Thymus (tissue), 11 donors: ENCODE measurements at regions not wholly inside any gene's neighbourhood (a gene's known extent, or its start where the extent isn't known, plus 50 kb on each side); places are given as distances from the start of the nearest gene placed in this dataset.

ENCODE experiments used
- DNase-seq, 9 donors: peaks; one replicate each; pipeline ENCODE4 v3.0.0-alpha.2; 2013; ENCODE audit warnings: low spot score in 9 of 9, low read depth in 6 of 9, missing footprints in 1 of 9
- H3K27ac ChIP-seq, 2 donors: one replicate each; pipeline ENCODE4 v1.5.1; 2013; ENCODE audit warnings: control low read depth in 1 of 2, low read depth in 1 of 2, low read length in 1 of 2, mild to moderate bottlenecking in 1 of 2, moderate library complexity in 1 of 2
- H3K27me3 ChIP-seq, 2 donors: one replicate each; pipeline ENCODE4 v1.5.1; 2013; ENCODE audit warnings: low read length in 1 of 2; ENCODE audit not compliant: control insufficient read depth in 2 of 2, insufficient read depth in 1 of 2
- H3K36me3 ChIP-seq, 2 donors: one replicate each; pipeline ENCODE4 v1.5.1; 2013; ENCODE audit warnings: low read length in 1 of 2, mild to moderate bottlenecking in 1 of 2, moderate library complexity in 1 of 2; ENCODE audit not compliant: control insufficient read depth in 2 of 2, insufficient read depth in 2 of 2
- H3K4me1 ChIP-seq, 2 donors: one replicate each; pipeline ENCODE4 v1.5.1; 2013; ENCODE audit warnings: low read length in 2 of 2; ENCODE audit not compliant: control insufficient read depth in 2 of 2, insufficient read depth in 2 of 2
- H3K4me3 ChIP-seq, 2 donors: one replicate each; pipeline ENCODE4 v1.5.1; 2013; ENCODE audit warnings: low read length in 2 of 2, control low read depth in 1 of 2, mild to moderate bottlenecking in 1 of 2
- H3K9me3 ChIP-seq, 2 donors: one replicate each; pipeline ENCODE4 v1.5.1; 2013; ENCODE audit warnings: low read length in 1 of 2, mild to moderate bottlenecking in 1 of 2; ENCODE audit not compliant: control insufficient read depth in 2 of 2, insufficient read depth in 1 of 2
- WGBS: extraction: QIAGEN DNeasy Blood & Tissue Kit; methylation state at CpG from one replicate; pipeline ENCODE4 v1.1.7; 2013; 5-methylcytosine and 5-hydroxymethylcytosine counted together
- donor health status: healthy.

DNA sequence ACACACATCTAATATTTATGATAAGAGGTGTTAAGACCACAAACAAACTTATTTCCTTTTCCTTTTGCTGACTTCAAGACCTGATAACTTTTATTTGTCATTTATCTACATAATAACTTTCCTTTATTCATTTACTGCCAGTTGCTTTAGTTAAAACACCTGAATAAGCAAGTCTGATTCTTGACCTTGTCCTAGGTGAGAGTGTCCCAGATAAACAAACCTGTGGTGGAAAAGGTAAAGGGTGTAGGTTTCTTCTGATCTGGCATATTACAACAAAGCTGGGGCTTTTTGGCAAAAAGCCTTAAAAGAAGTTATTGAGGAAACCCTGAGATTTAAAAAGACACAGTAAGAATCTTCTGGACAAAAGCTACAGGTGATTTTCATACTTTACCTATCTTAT, 191.5 kb downstream of the ZBBX start:
- DNase-seq: no peak
- H3K27me3 ChIP-seq: no peaks in the 10 kb centered on the region
- H3K9me3 ChIP-seq: no peaks in the 10 kb centered on the region
- H3K36me3 ChIP-seq: no peaks in the 10 kb centered on the region
- no peak overlapping the region for H3K27ac ChIP-seq
- H3K4me3 ChIP-seq: no peak overlapping the region
- H3K4me1 ChIP-seq: no peaks in the 10 kb centered on the region

DNA sequence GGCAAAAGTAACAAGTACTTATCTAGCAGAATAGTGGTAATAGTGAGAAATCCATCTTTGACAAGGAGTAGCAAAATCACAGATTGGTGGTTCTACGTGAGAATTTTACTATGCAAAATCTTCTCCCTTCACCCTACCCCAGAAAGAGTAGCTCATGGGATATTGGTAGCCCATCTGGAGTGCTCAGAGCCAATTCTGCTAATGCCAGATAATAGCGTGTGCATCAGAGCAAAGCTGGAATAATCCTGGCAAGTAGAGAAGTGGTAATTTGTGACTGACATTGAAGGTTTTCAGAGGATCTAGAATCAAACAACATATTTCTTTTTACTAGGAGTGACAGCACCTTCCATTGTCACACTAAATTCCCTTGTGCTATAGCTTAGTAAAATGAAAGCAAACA, 192.9 kb downstream of the ZBBX start:
- Histone ChIP-seq H3K27ac (no peak overlapping the region), H3K4me3 (no peak overlapping the region), H3K36me3 (no peaks in the 10 kb centered on the region), H3K9me3 (no peaks in the 10 kb centered on the region), H3K4me1 (no peaks in the 10 kb centered on the region), H3K27me3 (no peaks in the 10 kb centered on the region)
- DNase-seq: no peak
- 92% methylated on average over 2 of the region's 2 CpGs for WGBS

DNA sequence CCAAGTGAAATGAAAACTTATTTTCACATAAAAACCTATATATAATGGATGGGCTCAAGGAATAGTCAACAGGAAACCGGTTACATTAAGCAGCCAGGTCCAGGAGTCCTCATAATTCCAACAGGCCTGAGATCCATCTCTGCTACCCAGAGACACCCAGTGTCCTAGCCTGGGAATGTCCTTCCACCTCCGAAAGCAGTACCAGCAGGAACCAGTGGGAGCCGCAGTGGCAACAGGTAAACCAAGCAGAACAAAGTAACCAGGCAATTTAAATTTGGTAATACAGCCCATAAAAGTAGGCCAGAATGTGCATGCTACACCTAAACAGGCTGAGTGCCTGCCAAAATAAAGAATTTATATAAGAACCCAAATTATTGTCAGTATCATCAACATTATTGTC, 195.6 kb downstream of the ZBBX start:
- WGBS: 84% methylated on average over 3 of the region's 3 CpGs
- H3K4me1 ChIP-seq: no peaks in the 10 kb centered on the region

DNA sequence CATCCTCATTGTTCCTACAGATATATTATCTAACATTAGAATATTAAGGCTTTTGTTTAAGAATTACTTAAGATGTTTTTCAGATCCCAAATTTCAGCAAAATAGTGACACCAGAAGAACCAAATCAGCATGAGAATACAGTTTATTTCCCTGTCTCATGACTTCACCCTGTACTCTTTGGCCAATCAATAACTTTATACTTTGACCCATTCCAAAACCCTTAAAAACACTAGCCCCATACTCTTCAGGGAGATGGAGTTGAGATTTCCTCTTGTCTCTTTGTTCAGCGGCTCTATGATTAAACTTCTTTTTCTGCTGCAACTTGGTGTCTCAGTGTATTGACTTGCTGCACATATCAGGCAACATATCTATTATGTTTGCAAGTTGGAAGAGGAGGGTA, 207.7 kb downstream of the ZBBX start:
- no peaks in the 10 kb centered on the region for H3K27me3 ChIP-seq
- H3K36me3 ChIP-seq: no peaks in the 10 kb centered on the region
- no peaks in the 10 kb centered on the region for H3K4me1 ChIP-seq
- H3K27ac ChIP-seq: no peak overlapping the region
- no peak for DNase-seq
- H3K9me3 ChIP-seq: peaks cover 0 to 4% of the 10 kb centered on the region in 2 donors
- 96% methylated on average over 1 of the region's 1 CpG for WGBS
- H3K4me3 ChIP-seq: no peak overlapping the region

More for the DNA sequence above, 195.6 kb downstream of the ZBBX start:
- H3K27ac ChIP-seq: no peak overlapping the region
- H3K36me3 ChIP-seq: no peaks in the 10 kb centered on the region
- H3K27me3 ChIP-seq: no peaks in the 10 kb centered on the region
- DNase-seq: no peak
- no peak overlapping the region for H3K4me3 ChIP-seq
- H3K9me3 ChIP-seq: no peaks in the 10 kb centered on the region

DNA sequence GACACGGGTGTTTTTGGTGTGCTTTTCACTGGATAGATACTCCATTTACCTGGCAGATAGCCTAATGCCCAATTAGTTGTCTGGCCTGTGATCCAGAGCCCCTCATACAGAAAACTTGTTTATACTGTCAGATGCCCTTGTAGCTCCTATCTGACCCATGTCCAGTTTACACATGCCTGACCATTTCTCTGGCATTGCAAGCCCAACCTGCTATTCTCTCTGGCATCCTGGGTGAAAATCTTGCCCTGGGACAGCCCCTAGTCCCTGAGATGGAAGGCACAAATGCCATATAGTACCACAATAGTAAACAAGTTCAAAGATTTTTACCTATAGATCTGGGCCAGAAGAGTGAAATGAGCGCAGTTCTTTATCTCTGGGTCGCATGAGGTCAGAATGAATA, 212.6 kb downstream of the ZBBX start:
- Histone ChIP-seq H3K4me1 (no peaks in the 10 kb centered on the region), H3K4me3 (no peak overlapping the region), H3K27ac (no peak overlapping the region), H3K9me3 (no peaks in the 10 kb centered on the region), H3K27me3 (no peaks in the 10 kb centered on the region), H3K36me3 (no peaks in the 10 kb centered on the region)
- no peak for DNase-seq
- WGBS: 87% methylated on average over 3 of the region's 3 CpGs

DNA sequence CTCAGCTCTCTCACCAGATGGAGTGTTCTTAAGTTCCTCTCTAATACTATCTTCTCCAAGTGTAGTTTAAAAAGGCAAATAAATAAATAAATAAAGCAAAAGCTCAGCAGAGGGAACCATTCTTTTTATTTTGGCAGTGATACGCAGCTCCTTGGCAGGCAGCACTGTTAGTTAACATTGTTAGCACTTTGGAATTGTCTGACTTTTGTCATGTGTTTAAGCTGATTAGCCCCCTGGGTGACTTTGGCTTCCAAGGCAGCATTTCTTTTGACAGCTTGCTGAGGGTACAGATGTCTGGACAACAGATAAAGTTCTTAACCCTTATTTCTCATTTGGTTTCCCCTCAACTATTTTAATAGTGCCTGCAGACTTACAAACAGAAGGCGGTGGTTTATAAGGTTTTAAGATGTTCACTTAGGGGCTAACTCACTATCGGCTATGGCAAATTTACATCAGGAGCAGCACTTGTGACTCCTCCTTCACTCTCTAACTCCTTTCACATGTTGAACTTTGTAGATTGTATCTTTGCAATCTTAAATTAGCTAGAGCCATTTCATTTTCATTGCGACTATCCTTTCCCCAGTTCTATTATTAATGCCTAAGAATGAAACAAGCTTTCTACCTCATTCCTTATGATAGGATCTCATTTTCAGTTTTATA, 213.4 kb downstream of the ZBBX start:
- WGBS: 86% methylated on average over 4 of the region's 4 CpGs
- Histone ChIP-seq H3K9me3 (no peaks in the 10 kb centered on the region), H3K4me1 (no peaks in the 10 kb centered on the region), H3K4me3 (no peak overlapping the region), H3K27me3 (no peaks in the 10 kb centered on the region), H3K27ac (no peak overlapping the region), H3K36me3 (no peaks in the 10 kb centered on the region)
- no peak for DNase-seq

DNA sequence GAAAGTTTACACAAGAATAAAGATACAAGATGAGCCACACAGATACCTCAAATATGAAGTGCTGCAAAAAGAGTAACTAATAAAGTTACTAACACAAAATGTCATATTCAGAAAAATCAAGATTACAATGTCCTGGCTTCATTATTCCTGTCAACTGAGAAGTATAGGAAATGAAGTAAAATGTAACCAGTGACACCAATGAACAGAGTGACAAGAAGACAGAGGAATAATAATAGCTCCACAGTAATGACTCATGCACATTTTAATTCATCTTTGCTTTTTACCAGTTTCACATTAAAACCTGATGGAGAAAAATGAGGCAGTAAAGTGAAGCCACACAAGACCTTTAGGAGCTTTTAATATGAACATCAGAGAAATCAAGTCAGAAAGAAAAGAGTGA, 214.1 kb downstream of the ZBBX start:
- no peak for DNase-seq

DNA sequence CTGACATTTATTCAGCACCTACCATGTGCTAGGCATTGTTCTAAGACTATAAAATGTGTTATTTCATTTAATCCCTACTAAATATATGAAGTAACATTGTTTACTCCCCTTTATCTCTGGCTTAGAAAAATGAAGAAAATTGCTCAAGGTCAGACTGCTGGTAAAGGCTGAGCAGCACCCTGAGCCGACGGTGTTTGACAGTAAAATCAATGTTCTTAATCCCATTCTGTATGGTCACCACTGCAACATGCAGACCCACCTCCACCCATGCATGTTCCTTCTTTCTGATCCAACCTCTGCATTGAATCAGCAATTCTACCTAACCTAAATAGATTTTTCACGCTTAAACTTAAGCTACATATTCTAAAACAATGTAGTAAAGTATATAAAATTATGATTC, 216.5 kb downstream of the ZBBX start:
- Histone ChIP-seq H3K4me3 (no peak overlapping the region), H3K9me3 (no peaks in the 10 kb centered on the region), H3K27me3 (no peaks in the 10 kb centered on the region), H3K4me1 (no peaks in the 10 kb centered on the region), H3K27ac (no peak overlapping the region), H3K36me3 (no peaks in the 10 kb centered on the region)
- DNase-seq: no peak
- WGBS: 95% methylated on average over 3 of the region's 3 CpGs

More for the DNA sequence above, 214.1 kb downstream of the ZBBX start:
- no peaks in the 10 kb centered on the region for H3K4me1 ChIP-seq
- H3K36me3 ChIP-seq: no peaks in the 10 kb centered on the region
- no peaks in the 10 kb centered on the region for H3K9me3 ChIP-seq
- no peak overlapping the region for H3K4me3 ChIP-seq
- H3K27me3 ChIP-seq: no peaks in the 10 kb centered on the region
- H3K27ac ChIP-seq: no peak overlapping the region

DNA sequence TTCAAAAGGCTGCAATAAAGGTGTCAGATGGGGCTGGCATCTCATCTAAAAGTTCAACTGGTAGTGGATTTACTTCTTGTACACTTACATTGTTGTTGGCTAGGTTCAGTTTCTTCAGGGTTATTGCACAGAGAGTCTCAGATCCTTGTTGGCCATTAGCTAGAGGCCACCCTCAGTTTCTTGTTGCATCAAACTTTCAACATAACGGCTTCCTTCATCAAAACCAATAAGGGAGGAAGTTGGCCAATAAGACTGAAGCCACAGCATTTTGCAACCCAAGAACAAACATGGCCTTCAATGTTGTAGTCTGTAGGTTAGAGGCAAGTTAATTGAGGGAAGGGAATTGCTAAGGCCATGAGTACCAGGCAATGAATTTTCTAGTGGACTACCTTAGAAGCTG, 218.0 kb downstream of the ZBBX start:
- WGBS: 88% methylated on average over 1 of the region's 1 CpG

DNA sequence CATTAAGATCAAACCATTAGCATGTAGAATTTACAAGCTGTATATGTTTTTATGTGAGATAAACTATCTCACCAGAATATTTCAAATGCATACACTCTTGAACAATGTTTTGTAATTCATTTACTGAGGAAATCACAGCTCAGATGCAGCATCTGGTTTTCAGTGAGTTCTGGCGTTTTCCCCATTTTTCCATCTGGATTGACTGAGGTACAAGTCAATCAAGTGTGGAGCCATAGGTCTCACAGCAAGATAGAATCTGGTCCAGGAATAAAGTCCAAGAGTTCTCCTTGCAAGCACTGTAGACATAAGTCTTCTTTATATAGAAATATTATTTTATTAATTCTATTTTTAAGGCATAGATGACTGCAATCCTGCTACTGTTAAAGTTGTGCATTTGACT, 219.3 kb downstream of the ZBBX start:
- Histone ChIP-seq H3K27ac (no peak overlapping the region), H3K4me1 (no peaks in the 10 kb centered on the region), H3K4me3 (no peak overlapping the region), H3K9me3 (no peaks in the 10 kb centered on the region), H3K36me3 (no peaks in the 10 kb centered on the region), H3K27me3 (no peaks in the 10 kb centered on the region)
- DNase-seq: no peak
- WGBS: 97% methylated on average over 1 of the region's 1 CpG

More for the DNA sequence above, 218.0 kb downstream of the ZBBX start:
- H3K4me3 ChIP-seq: no peak overlapping the region
- H3K4me1 ChIP-seq: no peaks in the 10 kb centered on the region
- DNase-seq: no peak
- H3K27ac ChIP-seq: no peak overlapping the region
- no peaks in the 10 kb centered on the region for H3K36me3 ChIP-seq
- no peaks in the 10 kb centered on the region for H3K9me3 ChIP-seq
- H3K27me3 ChIP-seq: no peaks in the 10 kb centered on the region
